GM23338 (cell line): ENCODE measurements at regions not wholly inside any gene's neighbourhood (a gene's known extent, or its start where the extent isn't known, plus 50 kb on each side); places are given as distances from the start of the nearest gene placed in this dataset.

Source experiments
- ATAC-seq: fragments of 200-7000 bp; cut with Tn5 transposase; 3 replicates; pipeline ENCODE4 v1.9.1; 2020
- DNase-seq: peaks from one replicate; pipeline ENCODE4 v3.0.0-alpha.2; 2015; ENCODE audit warnings: low spot score
- H2AFZ ChIP-seq: fragments of 200-600 bp; sonication (generic); 2 replicates; pipeline ENCODE4 v1.8.0; 2016; ENCODE audit warnings: antibody characterized with exemption, mild to moderate bottlenecking, moderate library complexity
- H3F3A ChIP-seq: fragments of 200-600 bp; sonication (generic); replicated peaks from 2 replicates; pipeline ENCODE4 v1.8.0; 2017; ENCODE audit warnings: antibody characterized with exemption, mixed run types, low read depth
- H3K27ac ChIP-seq: fragments of 200-600 bp; sonication (generic); 2 replicates; pipeline ENCODE4 v1.6.1; 2016; ENCODE audit warnings: low read depth
- H3K27me3 ChIP-seq: fragments of 200-600 bp; sonication (generic); 2 replicates; pipeline ENCODE4 v1.8.0; 2016; ENCODE audit warnings: mild to moderate bottlenecking, mixed run types, moderate library complexity; ENCODE audit not compliant: insufficient read depth
- H3K36me3 ChIP-seq: fragments of 200-600 bp; sonication (generic); 2 replicates; pipeline ENCODE4 v1.8.0; 2016; ENCODE audit warnings: mild to moderate bottlenecking; ENCODE audit not compliant: insufficient read depth
- H3K4me1 ChIP-seq: fragments of 200-600 bp; sonication (generic); 2 replicates; pipeline ENCODE4 v1.8.0; 2016; ENCODE audit warnings: mild to moderate bottlenecking, moderate library complexity; ENCODE audit not compliant: insufficient read depth
- H3K4me2 ChIP-seq: fragments of 200-600 bp; sonication (generic); 2 replicates; pipeline ENCODE4 v1.7.1; 2017; ENCODE audit warnings: mixed run types
- H3K4me3 ChIP-seq: fragments of 200-600 bp; sonication (generic); 2 replicates; pipeline ENCODE4 v1.6.1; 2016; ENCODE audit warnings: mixed run types
- H3K79me2 ChIP-seq: fragments of 200-600 bp; sonication (generic); replicated peaks from 2 replicates; pipeline ENCODE4 v1.8.0; 2017; ENCODE audit warnings: mild to moderate bottlenecking; ENCODE audit not compliant: insufficient read depth
- H3K9me2 ChIP-seq: fragments of 200-600 bp; sonication (generic); 2 replicates; pipeline ENCODE4 v1.8.0; 2017; ENCODE audit not compliant: insufficient read depth
- H4K20me1 ChIP-seq: fragments of 200-600 bp; sonication (generic); replicated peaks from 2 replicates; pipeline ENCODE4 v1.8.0; 2017; ENCODE audit warnings: mild to moderate bottlenecking; ENCODE audit not compliant: insufficient read depth
- H3K27ac Mint-ChIP-seq: 2 replicates; pipeline ENCODE4 v1.8.0; 2020; ENCODE audit warnings: inconsistent platforms, mild to moderate bottlenecking, moderate library complexity, mixed read lengths
- H3K27me3 Mint-ChIP-seq: 3 replicates; pipeline ENCODE4 v1.8.0; 2022; ENCODE audit warnings: low read depth, mild to moderate bottlenecking, moderate library complexity, mixed read lengths, inconsistent platforms; ENCODE audit not compliant: insufficient read depth, poor library complexity
- H3K36me3 Mint-ChIP-seq: 3 replicates; pipeline ENCODE4 v1.8.0; 2021; ENCODE audit warnings: low read depth, mild to moderate bottlenecking, inconsistent platforms, moderate library complexity, mixed read lengths
- H3K4me1 Mint-ChIP-seq: 3 replicates; pipeline ENCODE4 v1.8.0; 2020; ENCODE audit warnings: mild to moderate bottlenecking, inconsistent platforms, mixed read lengths
- H3K4me3 Mint-ChIP-seq: 3 replicates; pipeline ENCODE4 v1.8.0; 2021; ENCODE audit warnings: moderate library complexity, mild to moderate bottlenecking, inconsistent platforms, mixed read lengths
- H3K9me3 Mint-ChIP-seq: 3 replicates; pipeline ENCODE4 v1.8.0; 2020; ENCODE audit warnings: moderate library complexity, mild to moderate bottlenecking, inconsistent platforms, mixed read lengths
- CREB1 ChIP-seq: fragments of 250-450 bp; sonication (Bioruptor Pico); IDR thresholded peaks from 2 replicates; pipeline ENCODE4 v1.5.0; 2020; ENCODE audit warnings: low read depth, mild to moderate bottlenecking, moderate library complexity
- CTCF ChIP-seq, 2 experiments: fragments of 200-600 bp in 1 of 2; sonication (generic) in 1 of 2; conservative IDR thresholded peaks; 2 replicates each; pipeline versions ENCODE4 v1.5.1 to v1.6.1; 2016 to 2017; ENCODE audit warnings: antibody characterized with exemption in 2 of 2, low read depth in 2 of 2, mild to moderate bottlenecking in 2 of 2, moderate library complexity in 1 of 2
- ETS1 ChIP-seq: IDR thresholded peaks from 2 replicates; pipeline ENCODE4 v1.6.1; 2016; ENCODE audit warnings: antibody characterized with exemption
- EZH2 ChIP-seq: fragments of 200-600 bp; sonication (generic); IDR thresholded peaks from one replicate; pipeline ENCODE4 v1.8.0; 2017; ENCODE audit warnings: antibody characterized with exemption, mild to moderate bottlenecking, low read depth; ENCODE audit not compliant: unreplicated experiment
- EZH2phosphoT487 ChIP-seq: fragments of 200-600 bp; sonication (generic); IDR thresholded peaks from one replicate; pipeline ENCODE4 v1.8.1; 2018; ENCODE audit warnings: antibody characterized with exemption; ENCODE audit not compliant: unreplicated experiment
- JUNB ChIP-seq: IDR thresholded peaks from one replicate; pipeline ENCODE4 v1.6.1; 2016; ENCODE audit warnings: antibody characterized with exemption; ENCODE audit not compliant: unreplicated experiment
- NANOG ChIP-seq: IDR thresholded peaks from 2 replicates; pipeline ENCODE4 v1.6.1; 2016; ENCODE audit warnings: antibody characterized with exemption, borderline replicate concordance
- POLR2AphosphoS5 ChIP-seq: IDR thresholded peaks from 2 replicates; pipeline ENCODE4 v1.6.1; 2016; ENCODE audit warnings: antibody characterized with exemption, low read depth
- ZNF114 ChIP-seq: fragments of 250-450 bp; sonication (Bioruptor Pico); IDR thresholded peaks from 2 replicates; pipeline ENCODE4 v1.5.0; 2020; ENCODE audit warnings: mild to moderate bottlenecking, moderate library complexity
- ZNF331 ChIP-seq: fragments of 250-450 bp; sonication (Bioruptor Pico); IDR thresholded peaks from 2 replicates; pipeline ENCODE4 v1.5.0; 2020; ENCODE audit warnings: low read depth, mild to moderate bottlenecking, moderate library complexity
- ZNF462 ChIP-seq: fragments of 250-450 bp; sonication (Bioruptor Pico); IDR thresholded peaks from 2 replicates; pipeline ENCODE4 v1.5.0; 2020; ENCODE audit warnings: mild to moderate bottlenecking, moderate library complexity

- Mint-ChIP-seq H3K27me3 (no peaks in the 10 kb centered on the region), H3K27ac (no peak overlapping the region), H3K4me3 (no peak overlapping the region), H3K4me1 (peaks cover 5% of the 10 kb centered on the region; the same call in 2 of the 3 replicates), H3K9me3 (no peaks in the 10 kb centered on the region), H3K36me3 (no peaks in the 10 kb centered on the region)
- TF ChIP-seq CTCF (conservative IDR thresholded peaks at IDR 0.05; ENCODE audit: low read depth in 2 of 2) (no peak), ZNF462 (no peak), ZNF331 (CRISPR knock-in tag) (no peak), JUNB (no peak), ZNF114 (no peak), ETS1 (no peak), CREB1 (CRISPR knock-in tag) (no peak), NANOG (no peak), EZH2 (no peak), EZH2phosphoT487 (no peak), POLR2AphosphoS5 (no peak)
- H3K4me3 ChIP-seq, result no peak overlapping the region
- DNase-seq (no peak), ATAC-seq (no peak)
- no peak overlapping the region for H3K27ac ChIP-seq
- H4K20me1 ChIP-seq, result no peaks in the 10 kb centered on the region
- no peaks in the 10 kb centered on the region for H3K9me2 ChIP-seq
- H3K27me3 ChIP-seq, result no peaks in the 10 kb centered on the region
- H3F3A ChIP-seq, result no peaks in the 10 kb centered on the region
- H3K4me1 ChIP-seq, result peaks cover 4% of the 10 kb centered on the region; the same call in 1 of the 2 replicates
- no peak overlapping the region for H3K4me2 ChIP-seq
- no peaks in the 10 kb centered on the region for H3K36me3 ChIP-seq
- H2AFZ ChIP-seq, result no peak overlapping the region; the same call in 1 of the 2 replicates
- H3K79me2 ChIP-seq, result no peaks in the 10 kb centered on the region
Measured at GRCh38 chr15:34644851-34645250, 61.4 kb upstream of the GOLGA8B start.
